DND-41 (cell line): ENCODE measurements at regions not wholly inside any gene's neighbourhood (a gene's known extent, or its start where the extent isn't known, plus 50 kb on each side); places are given as distances from the start of the nearest gene placed in this dataset.

Experiments used
- EZH2 ChIP-seq: IDR thresholded peaks from 3 replicates; pipeline ENCODE4 v1.6.1; 2012; ENCODE audit warnings: borderline replicate concordance, low read depth, mild to moderate bottlenecking, moderate library complexity, low read length, inconsistent platforms; ENCODE audit not compliant: severe bottlenecking
- TF ChIP-seq, protein P1 (sequence below): IDR thresholded peaks from 2 replicates; pipeline ENCODE4 v1.5.1; 2012; ENCODE audit warnings: borderline replicate concordance, low read length, moderate library complexity, mild to moderate bottlenecking; ENCODE audit not compliant: poor library complexity, severe bottlenecking; ENCODE audit errors: extremely low read depth

DNA sequence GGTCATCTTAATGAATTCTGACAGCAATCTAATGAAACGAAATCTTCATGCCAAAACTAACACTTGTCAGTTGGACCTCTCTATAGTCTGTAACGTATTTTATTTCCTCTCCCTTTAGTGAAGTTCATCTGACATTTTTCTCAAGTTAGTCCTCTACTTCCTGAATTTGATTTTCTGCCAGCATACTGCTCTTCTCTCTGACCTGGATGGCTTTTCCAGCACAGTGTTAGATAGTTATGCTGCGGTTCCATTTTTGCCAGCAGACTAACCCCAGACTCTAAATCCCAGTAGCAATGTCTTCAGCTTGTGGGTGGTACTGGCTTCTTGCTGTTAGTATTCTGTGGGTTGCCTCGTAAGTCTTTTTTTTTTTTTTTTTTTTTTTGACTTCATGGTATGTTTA, 146.7 kb upstream of the VEGFC start:
- TF ChIP-seq, protein P1, sequence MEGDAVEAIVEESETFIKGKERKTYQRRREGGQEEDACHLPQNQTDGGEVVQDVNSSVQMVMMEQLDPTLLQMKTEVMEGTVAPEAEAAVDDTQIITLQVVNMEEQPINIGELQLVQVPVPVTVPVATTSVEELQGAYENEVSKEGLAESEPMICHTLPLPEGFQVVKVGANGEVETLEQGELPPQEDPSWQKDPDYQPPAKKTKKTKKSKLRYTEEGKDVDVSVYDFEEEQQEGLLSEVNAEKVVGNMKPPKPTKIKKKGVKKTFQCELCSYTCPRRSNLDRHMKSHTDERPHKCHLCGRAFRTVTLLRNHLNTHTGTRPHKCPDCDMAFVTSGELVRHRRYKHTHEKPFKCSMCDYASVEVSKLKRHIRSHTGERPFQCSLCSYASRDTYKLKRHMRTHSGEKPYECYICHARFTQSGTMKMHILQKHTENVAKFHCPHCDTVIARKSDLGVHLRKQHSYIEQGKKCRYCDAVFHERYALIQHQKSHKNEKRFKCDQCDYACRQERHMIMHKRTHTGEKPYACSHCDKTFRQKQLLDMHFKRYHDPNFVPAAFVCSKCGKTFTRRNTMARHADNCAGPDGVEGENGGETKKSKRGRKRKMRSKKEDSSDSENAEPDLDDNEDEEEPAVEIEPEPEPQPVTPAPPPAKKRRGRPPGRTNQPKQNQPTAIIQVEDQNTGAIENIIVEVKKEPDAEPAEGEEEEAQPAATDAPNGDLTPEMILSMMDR = no peak
- TF ChIP-seq EZH2 = no peak
